Prostate gland (tissue), 2 donors: ENCODE measurements at regions not wholly inside any gene's neighbourhood (a gene's known extent, or its start where the extent isn't known, plus 50 kb on each side); places are given as distances from the start of the nearest gene placed in this dataset.

Experiments used
- DNase-seq: peaks from one replicate; pipeline ENCODE4 v3.0.0-alpha.2; 2019; ENCODE audit warnings: low spot score
- H3K27ac ChIP-seq, 2 donors: fragments of 200-600 bp; sonication (generic); 2 replicates each; pipeline ENCODE4 v1.5.1; 2017 to 2019
- H3K27me3 ChIP-seq: fragments of 200-600 bp; sonication (generic); replicated peaks from 2 replicates; pipeline ENCODE4 v1.5.1; 2019; ENCODE audit not compliant: insufficient read depth
- H3K36me3 ChIP-seq, 2 donors: fragments of 200-600 bp; sonication (generic); 1 replicate in 1 of 2; 2 replicates in 1 of 2; pipeline versions ENCODE4 v1.5.1 to v1.8.1; 2017 to 2019
- H3K4me1 ChIP-seq: fragments of 200-600 bp; sonication (generic); replicated peaks from 2 replicates; pipeline ENCODE4 v1.5.1; 2019
- H3K4me3 ChIP-seq, 2 donors: fragments of 200-600 bp; sonication (generic); 2 replicates each; pipeline ENCODE4 v1.5.1; 2017 to 2019
- H3K9me3 ChIP-seq: fragments of 200-600 bp; sonication (generic); 2 replicates; pipeline ENCODE4 v1.5.1; 2017
- CTCF ChIP-seq, 4 experiments: fragments of 200-600 bp in 2 of 4; fragments of 450-650 bp in 2 of 4; sonication (generic) in 2 of 4; IDR thresholded peaks; 1 replicate in 3 of 4; 2 replicates in 1 of 4; pipeline ENCODE4 v1.5.1; 2016 to 2019; ENCODE audit warnings: antibody characterized with exemption in 4 of 4, mild to moderate bottlenecking in 2 of 4, moderate library complexity in 2 of 4
- POLR2A ChIP-seq: fragments of 450-650 bp; IDR thresholded peaks from one replicate; pipeline ENCODE4 v1.6.1; 2016; ENCODE audit warnings: antibody characterized with exemption, mild to moderate bottlenecking
- POLR2AphosphoS5 ChIP-seq: sonication (generic); formaldehyde crosslinking; IDR thresholded peaks from one replicate; pipeline ENCODE4 v1.6.1; 2017; ENCODE audit warnings: antibody characterized with exemption
- WGBS: methylation state at CpG from one replicate; pipeline ENCODE4 v1.1.5; 2018; 5-methylcytosine and 5-hydroxymethylcytosine counted together
- intact Hi-C: fragments of 100-400 bp; cut with DNase I; formaldehyde crosslinking; loops from one replicate; pipeline ENCODE4 v1.14.2; 2022

DNA sequence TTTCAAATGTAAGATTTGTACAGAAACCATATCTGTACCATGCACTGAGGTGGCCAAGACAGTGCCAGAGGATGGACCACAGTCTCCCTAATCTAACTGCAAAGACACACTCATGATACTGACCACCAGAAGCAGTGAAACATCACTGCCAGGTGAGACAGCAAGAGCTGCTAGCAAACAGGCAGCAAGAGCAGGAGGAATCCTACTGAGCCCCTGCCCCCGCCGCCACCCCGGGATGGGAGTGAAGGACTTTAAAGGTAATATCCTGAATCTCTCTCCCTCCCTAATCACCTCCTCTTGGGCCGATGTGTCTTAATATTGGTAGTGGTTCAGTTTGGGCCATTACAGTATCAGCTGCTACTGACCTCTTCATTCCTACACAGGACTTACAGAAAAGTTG, 144.3 kb downstream of the XPNPEP1 start:
- intact Hi-C loops, result no loop called here
- H3K4me1 ChIP-seq, result no peaks in the 10 kb centered on the region
- no peak overlapping the region for H3K27ac ChIP-seq
- H3K9me3 ChIP-seq, result no peaks in the 10 kb centered on the region
- WGBS, result 76% methylated on average over 4 of the region's 4 CpGs
- no peaks in the 10 kb centered on the region for H3K36me3 ChIP-seq
- TF ChIP-seq CTCF (IDR thresholded peaks at IDR 0.05) (no peak), POLR2AphosphoS5 (no peak), POLR2A (no peak)
- DNase-seq, result no peak
- no peaks in the 10 kb centered on the region for H3K27me3 ChIP-seq
- no peak overlapping the region for H3K4me3 ChIP-seq

GRCh38 chr10:109774121-109774440, 149.2 kb downstream of the XPNPEP1 start:
- no peak for TF ChIP-seq POLR2AphosphoS5
- no peak for TF ChIP-seq CTCF (IDR thresholded peaks at IDR 0.05)
- TF ChIP-seq POLR2A, result no peak
- H3K4me3 ChIP-seq, result no peak overlapping the region
- H3K27ac ChIP-seq, result no peak overlapping the region
- WGBS, result 50% methylated on average over 2 of the region's 2 CpGs
- H3K9me3 ChIP-seq, result no peaks in the 10 kb centered on the region
- no peaks in the 10 kb centered on the region for H3K27me3 ChIP-seq
- intact Hi-C loops, result no loop called here
- H3K4me1 ChIP-seq, result no peaks in the 10 kb centered on the region
- H3K36me3 ChIP-seq, result no peaks in the 10 kb centered on the region
- no peak for DNase-seq

- 78% methylated on average over 8 of the region's 8 CpGs for WGBS
- intact Hi-C loops, result no loop called here
- no peak for DNase-seq
- Histone ChIP-seq H3K36me3 (no peaks in the 10 kb centered on the region), H3K27me3 (no peaks in the 10 kb centered on the region), H3K9me3 (no peaks in the 10 kb centered on the region), H3K4me1 (no peaks in the 10 kb centered on the region), H3K4me3 (no peak overlapping the region), H3K27ac (no peak overlapping the region)
- TF ChIP-seq CTCF (IDR thresholded peaks at IDR 0.05) (peak in 2 of 4 experiments; percentile 19 to 38), POLR2AphosphoS5 (no peak)
These were observed 149.8 kb downstream of the XPNPEP1 start for GRCh38 chr10:109773288-109774120.

DNA sequence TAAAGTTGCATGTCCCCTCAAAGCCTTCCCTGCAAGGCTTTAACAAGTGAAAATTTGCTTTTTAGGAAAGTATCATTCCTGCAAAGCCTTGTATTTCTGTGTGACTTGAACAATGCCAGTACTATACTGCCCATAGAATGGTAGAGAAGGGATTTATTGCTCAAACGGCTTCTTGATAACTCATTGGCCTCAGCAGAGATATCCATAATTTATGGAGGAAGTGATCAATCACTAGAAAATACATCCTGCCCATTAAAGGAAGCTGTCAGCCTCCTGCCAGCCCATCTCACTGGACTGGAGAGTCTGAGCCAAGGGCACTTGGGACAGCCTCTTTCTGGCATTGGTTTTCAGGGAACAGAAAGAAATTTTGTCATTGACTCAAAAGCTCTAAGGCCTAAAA, 152.6 kb downstream of the XPNPEP1 start:
- WGBS, result 16% methylated on average over 1 of the region's 1 CpG
- Histone ChIP-seq H3K4me1 (no peaks in the 10 kb centered on the region), H3K27ac (no peak overlapping the region), H3K27me3 (no peaks in the 10 kb centered on the region), H3K36me3 (no peaks in the 10 kb centered on the region), H3K9me3 (no peaks in the 10 kb centered on the region), H3K4me3 (no peak overlapping the region)
- DNase-seq, result no peak
- TF ChIP-seq POLR2A (no peak), CTCF (IDR thresholded peaks at IDR 0.05) (no peak), POLR2AphosphoS5 (no peak)
- intact Hi-C loops, result no loop called here

DNA sequence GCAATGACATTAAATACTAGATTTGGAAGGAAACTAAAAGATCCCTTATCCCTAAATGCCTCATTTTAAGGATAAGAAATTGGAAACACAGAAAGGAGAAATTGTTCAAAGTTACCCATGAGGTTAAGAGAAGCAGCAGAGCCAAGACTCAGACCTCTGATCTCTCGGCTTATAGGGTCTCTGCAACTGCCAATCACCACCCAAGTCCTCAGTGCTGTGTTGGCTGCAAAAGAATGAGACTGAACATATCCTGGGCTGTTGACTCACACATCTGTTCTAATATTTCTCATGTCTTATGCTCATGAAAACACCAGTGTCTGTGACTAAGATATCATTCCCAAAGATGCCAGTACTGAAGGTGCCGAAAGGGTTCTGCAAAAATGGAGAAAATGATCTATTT, 153.3 kb downstream of the XPNPEP1 start:
- H3K36me3 ChIP-seq, result no peaks in the 10 kb centered on the region
- intact Hi-C loops, result no loop called here
- TF ChIP-seq POLR2AphosphoS5 (no peak), POLR2A (no peak), CTCF (IDR thresholded peaks at IDR 0.05) (no peak)
- no peaks in the 10 kb centered on the region for H3K4me1 ChIP-seq
- WGBS, result 86% methylated on average over 2 of the region's 2 CpGs
- no peak for DNase-seq
- H3K4me3 ChIP-seq, result no peak overlapping the region
- H3K27ac ChIP-seq, result no peak overlapping the region
- no peaks in the 10 kb centered on the region for H3K9me3 ChIP-seq
- H3K27me3 ChIP-seq, result no peaks in the 10 kb centered on the region
